HG03521 (cell line): ENCODE measurements at regions not wholly inside any gene's neighbourhood (a gene's known extent, or its start where the extent isn't known, plus 50 kb on each side); places are given as distances from the start of the nearest gene placed in this dataset.

Experiments
- ATAC-seq: cut with Tn5 transposase; IDR thresholded peaks from one replicate; pipeline ENCODE4 v1.9.1; 2021; ENCODE audit warnings: mild to moderate bottlenecking, moderate library complexity; ENCODE audit not compliant: unreplicated experiment

- no peak for ATAC-seq
Observed at GRCh38 chr13:82654861-82655855, 1227.1 kb downstream of the SLITRK1 start.

GRCh38 chr13:82654143-82654542 is 1228.1 kb downstream of the SLITRK1 start:
- ATAC-seq, result no peak

- ATAC-seq, result no peak
Observed at GRCh38 chr13:82647540-82647939, 1234.7 kb downstream of the SLITRK1 start.

GRCh38 chr13:82636119-82636518 is 1246.2 kb downstream of the SLITRK1 start:
- ATAC-seq, result no peak

GRCh38 chr13:82634946-82635345 is 1247.3 kb downstream of the SLITRK1 start:
- ATAC-seq, result no peak

GRCh38 chr13:82627183-82627582 is 1255.1 kb downstream of the SLITRK1 start:
- no peak for ATAC-seq

- no peak for ATAC-seq
Observed at GRCh38 chr13:82625717-82626116, 1256.6 kb downstream of the SLITRK1 start.

GRCh38 chr13:82615043-82615442 is 1267.2 kb downstream of the SLITRK1 start:
- no peak for ATAC-seq

- ATAC-seq, result no peak
Observed at GRCh38 chr13:82614086-82614485, 1268.2 kb downstream of the SLITRK1 start.

GRCh38 chr13:82606008-82606407 is 1276.3 kb downstream of the SLITRK1 start:
- no peak for ATAC-seq

GRCh38 chr13:82597747-82598146 is 1284.5 kb downstream of the SLITRK1 start:
- no peak for ATAC-seq

- no peak for ATAC-seq
Observed at GRCh38 chr13:82593239-82593638, 1289.0 kb downstream of the SLITRK1 start.

GRCh38 chr13:82571653-82572052 is 1310.6 kb downstream of the SLITRK1 start:
- ATAC-seq, result no peak

GRCh38 chr13:82569581-82569980 is 1312.7 kb downstream of the SLITRK1 start:
- no peak for ATAC-seq

- ATAC-seq, result no peak
Observed at GRCh38 chr13:82566864-82567263, 1315.4 kb downstream of the SLITRK1 start.

- no peak for ATAC-seq
Observed at GRCh38 chr13:82565201-82565600, 1317.1 kb downstream of the SLITRK1 start.

GRCh38 chr13:82560889-82561288 is 1321.4 kb downstream of the SLITRK1 start:
- ATAC-seq, result no peak

- no peak for ATAC-seq
Observed at GRCh38 chr13:82522872-82523271, 1359.4 kb downstream of the SLITRK1 start.

- no peak for ATAC-seq
Observed at GRCh38 chr13:82506805-82507414, 1375.4 kb downstream of the SLITRK1 start.

- no peak for ATAC-seq
Observed at GRCh38 chr13:82501834-82502233, 1380.4 kb downstream of the SLITRK1 start.

- ATAC-seq, result no peak
Observed at GRCh38 chr13:82480415-82480814, 1401.9 kb downstream of the SLITRK1 start.

GRCh38 chr13:82477436-82477835 is 1404.8 kb downstream of the SLITRK1 start:
- ATAC-seq, result no peak
